T-helper 17 cell (primary cell): ENCODE measurements at regions not wholly inside any gene's neighbourhood (a gene's known extent, or its start where the extent isn't known, plus 50 kb on each side); places are given as distances from the start of the nearest gene placed in this dataset.
"Not testable (repeated sequence)": the region's sequence is repeated elsewhere in the genome, so short reads cannot be mapped to it uniquely, and the experiment has no call there.

ENCODE experiments used
- ATAC-seq: fragments of 150-1000 bp; cut with Tn5 transposase; 2 replicates; pipeline ENCODE4 v1.10.0; 2021; ENCODE audit warnings: mild to moderate bottlenecking, moderate library complexity
- DNase-seq, 3 donors: peaks; one replicate each; pipeline versions ENCODE4 v3.0.0 to v3.0.0-alpha.2; 2020 to 2021
- H3K9me3 ChIP-seq: one replicate; pipeline ENCODE4 v1.7.0; 2013; ENCODE audit warnings: low read length, mild to moderate bottlenecking; ENCODE audit not compliant: control insufficient read depth, poor library complexity, severe bottlenecking
- H3K27ac Mint-ChIP-seq: one replicate; pipeline ENCODE4 v1.8.0; 2022; ENCODE audit warnings: mild to moderate bottlenecking, moderate library complexity, mixed read lengths
- H3K27me3 Mint-ChIP-seq: one replicate; pipeline ENCODE4 v1.8.0; 2022; ENCODE audit warnings: mixed read lengths
- H3K36me3 Mint-ChIP-seq: one replicate; pipeline ENCODE4 v1.8.0; 2022; ENCODE audit warnings: low read depth, mixed read lengths
- H3K4me1 Mint-ChIP-seq: one replicate; pipeline ENCODE4 v1.8.0; 2022; ENCODE audit warnings: mild to moderate bottlenecking, mixed read lengths
- H3K4me3 Mint-ChIP-seq: one replicate; pipeline ENCODE4 v1.8.0; 2022; ENCODE audit warnings: mild to moderate bottlenecking, moderate library complexity, mixed read lengths

GRCh38 chr6:795046-795685, 102.2 kb upstream of the EXOC2 start:
- peaks cover 78% of the 10 kb centered on the region for H3K27me3 Mint-ChIP-seq

GRCh38 chr6:793261-793660, 100.3 kb upstream of the EXOC2 start:
- Mint-ChIP-seq H3K4me1 (peaks cover 3% of the 10 kb centered on the region), H3K36me3 (peaks cover 2% of the 10 kb centered on the region), H3K27me3 (peaks cover 66% of the 10 kb centered on the region), H3K27ac (no peak overlapping the region), H3K4me3 (no peak overlapping the region)
- DNase-seq, result no peak
- no peak for ATAC-seq
- H3K9me3 ChIP-seq, result no peaks in the 10 kb centered on the region

More at GRCh38 chr6:795046-795685, 102.2 kb upstream of the EXOC2 start:
- Mint-ChIP-seq H3K4me1 (peaks cover 2% of the 10 kb centered on the region), H3K4me3 (no peak overlapping the region), H3K27ac (no peak overlapping the region), H3K36me3 (peaks cover 2% of the 10 kb centered on the region)
- H3K9me3 ChIP-seq, result no peaks in the 10 kb centered on the region
- no peak for ATAC-seq
- DNase-seq, result no peak

GRCh38 chr6:792662-793061, 99.7 kb upstream of the EXOC2 start:
- no peak overlapping the region for H3K27ac Mint-ChIP-seq
- ATAC-seq, result no peak
- peaks cover 65% of the 10 kb centered on the region for H3K27me3 Mint-ChIP-seq
- DNase-seq, result no peak
- H3K4me1 Mint-ChIP-seq, result peaks cover 6% of the 10 kb centered on the region
- peaks cover 2% of the 10 kb centered on the region for H3K36me3 Mint-ChIP-seq
- no peak overlapping the region for H3K4me3 Mint-ChIP-seq
- H3K9me3 ChIP-seq, result no peaks in the 10 kb centered on the region

- Mint-ChIP-seq H3K27ac (peak overlapping the region; percentile 9), H3K4me3 (peak overlapping the region; percentile 33), H3K4me1 (peaks cover 11% of the 10 kb centered on the region), H3K27me3 (peaks cover 49% of the 10 kb centered on the region), H3K36me3 (peaks cover 5% of the 10 kb centered on the region)
- no peaks in the 10 kb centered on the region for H3K9me3 ChIP-seq
- DNase-seq (no peak), ATAC-seq (no peak)
Observed at GRCh38 chr6:788058-788457, 95.1 kb upstream of the EXOC2 start.

GRCh38 chr6:786946-787763, 94.2 kb upstream of the EXOC2 start:
- no peaks in the 10 kb centered on the region for H3K9me3 ChIP-seq
- ATAC-seq, result no peak
- Mint-ChIP-seq H3K27ac (no peak overlapping the region), H3K27me3 (peaks cover 45% of the 10 kb centered on the region), H3K4me1 (peaks cover 11% of the 10 kb centered on the region), H3K36me3 (peaks cover 5% of the 10 kb centered on the region), H3K4me3 (no peak overlapping the region)
- DNase-seq, result no peak

- ATAC-seq, result no peak
- H3K9me3 ChIP-seq, result no peaks in the 10 kb centered on the region
- no peak overlapping the region for H3K27ac Mint-ChIP-seq
- peaks cover 11% of the 10 kb centered on the region for H3K4me1 Mint-ChIP-seq
- DNase-seq, result no peak
- peaks cover 3% of the 10 kb centered on the region for H3K36me3 Mint-ChIP-seq
- H3K27me3 Mint-ChIP-seq, result peaks cover 45% of the 10 kb centered on the region
- H3K4me3 Mint-ChIP-seq, result no peak overlapping the region
Observed at GRCh38 chr6:783966-784735, 91.2 kb upstream of the EXOC2 start.

- H3K4me3 Mint-ChIP-seq, result no peak overlapping the region
- peaks cover under 1% of the 10 kb centered on the region for H3K4me1 Mint-ChIP-seq
- H3K36me3 Mint-ChIP-seq, result peaks cover 3% of the 10 kb centered on the region
- ATAC-seq (no peak), DNase-seq (no peak)
- no peak overlapping the region for H3K27ac Mint-ChIP-seq
- peaks cover 57% of the 10 kb centered on the region for H3K27me3 Mint-ChIP-seq
- H3K9me3 ChIP-seq, result no peaks in the 10 kb centered on the region
Observed at GRCh38 chr6:782141-782540, 89.2 kb upstream of the EXOC2 start.

- H3K27me3 Mint-ChIP-seq, result peaks cover 63% of the 10 kb centered on the region
- H3K4me3 Mint-ChIP-seq, result no peak overlapping the region
- no peaks in the 10 kb centered on the region for H3K4me1 Mint-ChIP-seq
- DNase-seq (no peak), ATAC-seq (no peak)
- no peak overlapping the region for H3K27ac Mint-ChIP-seq
- no peaks in the 10 kb centered on the region for H3K9me3 ChIP-seq
- H3K36me3 Mint-ChIP-seq, result peaks cover 6% of the 10 kb centered on the region
Observed at GRCh38 chr6:781350-781961, 88.5 kb upstream of the EXOC2 start.

GRCh38 chr6:780706-781105, 87.8 kb upstream of the EXOC2 start:
- H3K9me3 ChIP-seq, result no peaks in the 10 kb centered on the region
- Mint-ChIP-seq H3K4me3 (no peak overlapping the region), H3K36me3 (peaks cover 6% of the 10 kb centered on the region), H3K4me1 (no peaks in the 10 kb centered on the region), H3K27me3 (peaks cover 67% of the 10 kb centered on the region), H3K27ac (no peak overlapping the region)
- no peak for ATAC-seq
- DNase-seq, result no peak

GRCh38 chr6:776951-777350, 84.0 kb upstream of the EXOC2 start:
- Mint-ChIP-seq H3K27me3 (peaks cover 63% of the 10 kb centered on the region), H3K4me3 (no peak overlapping the region), H3K27ac (no peak overlapping the region)

GRCh38 chr6:776528-776931, 83.6 kb upstream of the EXOC2 start:
- H3K27ac Mint-ChIP-seq, result no peak overlapping the region
- H3K36me3 Mint-ChIP-seq, result peaks cover 2% of the 10 kb centered on the region
- no peaks in the 10 kb centered on the region for H3K9me3 ChIP-seq
- no peaks in the 10 kb centered on the region for H3K4me1 Mint-ChIP-seq
- DNase-seq (no peak), ATAC-seq (no peak)
- H3K4me3 Mint-ChIP-seq, result no peak overlapping the region
- peaks cover 58% of the 10 kb centered on the region for H3K27me3 Mint-ChIP-seq

More at GRCh38 chr6:776951-777350, 84.0 kb upstream of the EXOC2 start:
- no peaks in the 10 kb centered on the region for H3K9me3 ChIP-seq
- no peaks in the 10 kb centered on the region for H3K4me1 Mint-ChIP-seq
- H3K36me3 Mint-ChIP-seq, result peaks cover 2% of the 10 kb centered on the region
- no peak for DNase-seq
- ATAC-seq, result no peak

- Mint-ChIP-seq H3K36me3 (peaks cover 2% of the 10 kb centered on the region), H3K4me3 (no peak overlapping the region), H3K4me1 (no peaks in the 10 kb centered on the region), H3K27me3 (peaks cover 52% of the 10 kb centered on the region), H3K27ac (no peak overlapping the region)
- DNase-seq (no peak), ATAC-seq (no peak)
- H3K9me3 ChIP-seq, result no peaks in the 10 kb centered on the region
Observed at GRCh38 chr6:775863-776262, 82.9 kb upstream of the EXOC2 start.

- not testable (repeated sequence) for H3K27ac Mint-ChIP-seq, DNase-seq, ATAC-seq, H3K9me3 ChIP-seq, H3K36me3 Mint-ChIP-seq, H3K4me1 Mint-ChIP-seq, H3K4me3 Mint-ChIP-seq
- H3K27me3 Mint-ChIP-seq, result peaks cover 33% of the 10 kb centered on the region
Observed at GRCh38 chr6:771683-772082, 78.7 kb upstream of the EXOC2 start.
